Right atrium auricular region (tissue), 2 donors: ENCODE measurements at regions not wholly inside any gene's neighbourhood (a gene's known extent, or its start where the extent isn't known, plus 50 kb on each side); places are given as distances from the start of the nearest gene placed in this dataset.

Experiments used
- DNase-seq: peaks from one replicate; pipeline ENCODE4 v3.0.0-alpha.2; 2019; ENCODE audit warnings: low spot score
- H3K27ac ChIP-seq, 2 donors: fragments of 200-600 bp; sonication (generic); 1 replicate in 1 of 2; 2 replicates in 1 of 2; pipeline ENCODE4 v1.5.1; 2016 to 2019
- H3K27me3 ChIP-seq, 2 donors: fragments of 200-600 bp; sonication (generic); one replicate each; pipeline versions ENCODE4 v1.5.1 to v1.6.0; 2017 to 2019
- H3K36me3 ChIP-seq: fragments of 200-600 bp; sonication (generic); one replicate; pipeline ENCODE4 v1.5.1; 2016
- H3K4me1 ChIP-seq, 2 donors: fragments of 200-600 bp; sonication (generic); one replicate each; pipeline versions ENCODE4 v1.5.1 to v1.6.0; 2017 to 2019
- H3K4me3 ChIP-seq, 2 donors: fragments of 200-600 bp; sonication (generic); 1 replicate in 1 of 2; 2 replicates in 1 of 2; pipeline ENCODE4 v1.5.1; 2017 to 2019; ENCODE audit warnings: mild to moderate bottlenecking in 1 of 2, moderate library complexity in 1 of 2
- H3K9me3 ChIP-seq, 2 donors: fragments of 200-600 bp; sonication (generic); one replicate each; pipeline ENCODE4 v1.5.1; 2019
- TF ChIP-seq, protein P1 (sequence below), 2 donors: fragments of 200-600 bp; sonication (generic); IDR thresholded peaks; one replicate each; pipeline ENCODE4 v1.5.1; 2019; ENCODE audit warnings: antibody characterized with exemption in 2 of 2

DNA sequence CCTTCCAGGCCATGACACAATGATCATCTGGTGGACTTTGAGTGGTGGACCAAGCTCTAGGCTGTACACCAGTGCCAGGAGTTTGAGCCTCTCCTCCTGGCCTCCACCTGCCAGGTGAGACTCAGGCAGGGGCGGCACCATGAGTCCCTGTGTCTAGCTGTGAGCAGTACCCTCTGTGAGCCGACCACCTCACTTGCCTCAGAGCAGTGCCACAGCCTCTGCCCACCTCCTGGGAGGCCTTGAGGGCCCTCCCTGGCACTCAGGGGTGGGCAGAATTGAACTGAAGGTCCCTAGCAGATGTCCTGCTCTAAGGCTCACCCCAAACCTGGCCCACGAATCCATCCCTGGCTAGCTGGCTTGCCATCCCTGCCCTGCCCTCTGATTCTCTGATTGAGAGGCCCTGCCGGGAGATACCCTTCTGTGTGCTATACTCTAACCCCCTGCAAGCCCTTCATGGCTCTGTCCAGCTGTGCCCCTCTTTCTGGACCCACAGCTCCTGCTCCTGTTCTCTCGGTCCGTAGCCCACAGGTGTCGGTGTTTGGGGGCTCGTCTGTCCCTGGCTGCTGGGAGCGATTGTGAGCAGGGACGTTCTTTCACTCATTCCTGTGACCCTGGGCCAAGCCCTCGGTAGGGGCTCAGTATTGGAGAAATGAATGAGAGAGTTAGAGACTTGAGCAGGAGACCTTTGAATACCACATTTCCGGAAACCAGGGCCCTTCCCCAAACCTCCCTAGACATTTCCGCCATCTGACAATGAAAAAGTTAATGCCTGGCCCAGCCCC lies 70.0 kb downstream of the INHBB start:
- H3K4me1 ChIP-seq = peaks cover 0 to 11% of the 10 kb centered on the region in 2 donors
- TF ChIP-seq, protein P1, sequence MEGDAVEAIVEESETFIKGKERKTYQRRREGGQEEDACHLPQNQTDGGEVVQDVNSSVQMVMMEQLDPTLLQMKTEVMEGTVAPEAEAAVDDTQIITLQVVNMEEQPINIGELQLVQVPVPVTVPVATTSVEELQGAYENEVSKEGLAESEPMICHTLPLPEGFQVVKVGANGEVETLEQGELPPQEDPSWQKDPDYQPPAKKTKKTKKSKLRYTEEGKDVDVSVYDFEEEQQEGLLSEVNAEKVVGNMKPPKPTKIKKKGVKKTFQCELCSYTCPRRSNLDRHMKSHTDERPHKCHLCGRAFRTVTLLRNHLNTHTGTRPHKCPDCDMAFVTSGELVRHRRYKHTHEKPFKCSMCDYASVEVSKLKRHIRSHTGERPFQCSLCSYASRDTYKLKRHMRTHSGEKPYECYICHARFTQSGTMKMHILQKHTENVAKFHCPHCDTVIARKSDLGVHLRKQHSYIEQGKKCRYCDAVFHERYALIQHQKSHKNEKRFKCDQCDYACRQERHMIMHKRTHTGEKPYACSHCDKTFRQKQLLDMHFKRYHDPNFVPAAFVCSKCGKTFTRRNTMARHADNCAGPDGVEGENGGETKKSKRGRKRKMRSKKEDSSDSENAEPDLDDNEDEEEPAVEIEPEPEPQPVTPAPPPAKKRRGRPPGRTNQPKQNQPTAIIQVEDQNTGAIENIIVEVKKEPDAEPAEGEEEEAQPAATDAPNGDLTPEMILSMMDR (IDR thresholded peaks at IDR 0.05) = no peak
- no peaks in the 10 kb centered on the region for H3K36me3 ChIP-seq
- peaks cover 0 to 12% of the 10 kb centered on the region in 2 donors for H3K9me3 ChIP-seq
- no peaks in the 10 kb centered on the region for H3K27me3 ChIP-seq
- no peak for DNase-seq
- H3K4me3 ChIP-seq = no peak overlapping the region
- no peak overlapping the region for H3K27ac ChIP-seq

- TF ChIP-seq, protein P1 (IDR thresholded peaks at IDR 0.05) = no peak
- no peak overlapping the region for H3K27ac ChIP-seq
- no peaks in the 10 kb centered on the region for H3K36me3 ChIP-seq
- H3K4me3 ChIP-seq = no peak overlapping the region
- no peaks in the 10 kb centered on the region for H3K27me3 ChIP-seq
- DNase-seq = no peak
- H3K4me1 ChIP-seq = peaks cover 0 to 11% of the 10 kb centered on the region in 2 donors
- no peaks in the 10 kb centered on the region for H3K9me3 ChIP-seq
These were observed 72.3 kb downstream of the INHBB start for GRCh38 chr2:120418174-120418787.

DNA sequence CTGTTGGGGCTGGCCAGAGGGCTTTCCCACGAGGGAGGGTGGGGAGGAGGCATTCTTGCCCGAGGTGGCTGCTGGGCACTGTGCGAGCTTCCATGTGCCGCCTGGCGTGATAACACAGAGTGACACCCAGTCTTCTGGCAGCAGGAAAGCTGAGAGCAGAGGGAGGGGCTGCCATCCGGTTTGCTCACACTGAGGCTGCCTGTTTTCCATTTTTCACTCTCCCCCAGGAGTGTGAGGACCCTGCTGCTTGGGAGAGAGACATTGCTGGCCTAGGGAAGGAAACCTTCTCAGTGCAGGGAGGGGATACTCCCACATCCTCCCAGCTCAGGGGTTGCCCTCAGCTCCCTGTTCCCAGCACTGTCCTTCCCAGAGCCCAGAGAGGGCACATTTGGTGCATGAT lies 73.1 kb downstream of the INHBB start:
- H3K9me3 ChIP-seq = no peaks in the 10 kb centered on the region
- H3K27me3 ChIP-seq = no peaks in the 10 kb centered on the region
- H3K4me3 ChIP-seq = no peak overlapping the region
- H3K4me1 ChIP-seq = peaks cover 0 to 11% of the 10 kb centered on the region in 2 donors
- peak overlapping the region in 1 of 2 donors; percentile 16 for H3K27ac ChIP-seq
- no peak for DNase-seq
- TF ChIP-seq, protein P1 (IDR thresholded peaks at IDR 0.05) = no peak
- no peaks in the 10 kb centered on the region for H3K36me3 ChIP-seq

GRCh38 chr2:120419955-120420354 lies 74.0 kb downstream of the INHBB start:
- Histone ChIP-seq H3K36me3 (no peaks in the 10 kb centered on the region), H3K27me3 (no peaks in the 10 kb centered on the region), H3K9me3 (no peaks in the 10 kb centered on the region), H3K4me3 (no peak overlapping the region), H3K4me1 (peaks cover 0 to 11% of the 10 kb centered on the region in 2 donors), H3K27ac (no peak overlapping the region)
- DNase-seq = no peak
- TF ChIP-seq, protein P1 (IDR thresholded peaks at IDR 0.05) = no peak

GRCh38 chr2:120421126-120421829 lies 75.3 kb downstream of the INHBB start:
- TF ChIP-seq, protein P1 (IDR thresholded peaks at IDR 0.05) = no peak
- Histone ChIP-seq H3K4me3 (no peak overlapping the region), H3K4me1 (peaks cover 0 to 11% of the 10 kb centered on the region in 2 donors), H3K27ac (no peak overlapping the region), H3K36me3 (no peaks in the 10 kb centered on the region), H3K9me3 (no peaks in the 10 kb centered on the region), H3K27me3 (no peaks in the 10 kb centered on the region)
- no peak for DNase-seq
